WERI-Rb-1 (cell line): ENCODE measurements at regions not wholly inside any gene's neighbourhood (a gene's known extent, or its start where the extent isn't known, plus 50 kb on each side); places are given as distances from the start of the nearest gene placed in this dataset.

Experiments
- DNase-seq: peaks from one replicate; pipeline ENCODE4 v3.0.0-alpha.2; 2020
- H3K27ac ChIP-seq: fragments of 250-450 bp; sonication (Bioruptor Pico); 2 replicates; pipeline ENCODE4 v1.5.1; 2020; ENCODE audit warnings: mild to moderate bottlenecking, moderate library complexity
- H3K27me3 ChIP-seq: fragments of 250-450 bp; sonication (Bioruptor Pico); 2 replicates; pipeline ENCODE4 v1.5.1; 2021; ENCODE audit warnings: mild to moderate bottlenecking, low read depth, moderate library complexity; ENCODE audit not compliant: insufficient read depth, severe bottlenecking
- H3K36me3 ChIP-seq: fragments of 250-450 bp; sonication (Bioruptor Pico); 2 replicates; pipeline ENCODE4 v1.5.1; 2020; ENCODE audit warnings: mild to moderate bottlenecking, moderate library complexity
- H3K4me3 ChIP-seq: 2 replicates; pipeline ENCODE4 v1.5.1; 2011; ENCODE audit warnings: low read depth, mild to moderate bottlenecking, control low read depth, low read length
- H3K9me3 ChIP-seq: fragments of 250-450 bp; sonication (Bioruptor Pico); 2 replicates; pipeline ENCODE4 v1.5.1; 2021; ENCODE audit warnings: mild to moderate bottlenecking, moderate library complexity; ENCODE audit not compliant: severe bottlenecking
- TF ChIP-seq, protein P1 (sequence below): IDR thresholded peaks from 2 replicates; pipeline ENCODE4 v1.5.1; 2011; ENCODE audit warnings: low read depth, mild to moderate bottlenecking, control low read depth, inconsistent platforms, low read length

DNA sequence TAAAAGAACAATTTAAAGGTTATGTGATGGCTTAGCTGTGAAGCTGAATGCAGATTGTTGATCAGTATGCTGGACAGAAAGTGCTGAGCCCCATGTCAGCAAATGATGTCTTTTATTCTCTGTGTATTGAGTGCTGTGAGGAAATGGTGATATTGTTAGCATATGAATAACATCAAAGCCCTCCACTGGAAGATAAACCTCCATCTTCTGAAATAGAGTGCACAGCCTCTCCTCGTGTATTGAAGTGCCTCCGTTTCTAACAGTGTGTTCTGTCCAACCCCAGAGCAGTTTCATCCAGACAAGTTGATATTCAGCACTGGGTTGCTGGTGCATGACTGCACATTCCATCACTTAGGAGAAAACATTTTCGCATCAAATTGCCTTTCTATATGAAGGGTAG, 242.9 kb downstream of the CSNK1G3 start:
- H3K27me3 ChIP-seq = no peaks in the 10 kb centered on the region
- no peak for DNase-seq
- TF ChIP-seq, protein P1, sequence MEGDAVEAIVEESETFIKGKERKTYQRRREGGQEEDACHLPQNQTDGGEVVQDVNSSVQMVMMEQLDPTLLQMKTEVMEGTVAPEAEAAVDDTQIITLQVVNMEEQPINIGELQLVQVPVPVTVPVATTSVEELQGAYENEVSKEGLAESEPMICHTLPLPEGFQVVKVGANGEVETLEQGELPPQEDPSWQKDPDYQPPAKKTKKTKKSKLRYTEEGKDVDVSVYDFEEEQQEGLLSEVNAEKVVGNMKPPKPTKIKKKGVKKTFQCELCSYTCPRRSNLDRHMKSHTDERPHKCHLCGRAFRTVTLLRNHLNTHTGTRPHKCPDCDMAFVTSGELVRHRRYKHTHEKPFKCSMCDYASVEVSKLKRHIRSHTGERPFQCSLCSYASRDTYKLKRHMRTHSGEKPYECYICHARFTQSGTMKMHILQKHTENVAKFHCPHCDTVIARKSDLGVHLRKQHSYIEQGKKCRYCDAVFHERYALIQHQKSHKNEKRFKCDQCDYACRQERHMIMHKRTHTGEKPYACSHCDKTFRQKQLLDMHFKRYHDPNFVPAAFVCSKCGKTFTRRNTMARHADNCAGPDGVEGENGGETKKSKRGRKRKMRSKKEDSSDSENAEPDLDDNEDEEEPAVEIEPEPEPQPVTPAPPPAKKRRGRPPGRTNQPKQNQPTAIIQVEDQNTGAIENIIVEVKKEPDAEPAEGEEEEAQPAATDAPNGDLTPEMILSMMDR = no peak
- no peak overlapping the region for H3K4me3 ChIP-seq
- no peaks in the 10 kb centered on the region for H3K36me3 ChIP-seq
- no peak overlapping the region for H3K27ac ChIP-seq
- H3K9me3 ChIP-seq = no peaks in the 10 kb centered on the region

DNA sequence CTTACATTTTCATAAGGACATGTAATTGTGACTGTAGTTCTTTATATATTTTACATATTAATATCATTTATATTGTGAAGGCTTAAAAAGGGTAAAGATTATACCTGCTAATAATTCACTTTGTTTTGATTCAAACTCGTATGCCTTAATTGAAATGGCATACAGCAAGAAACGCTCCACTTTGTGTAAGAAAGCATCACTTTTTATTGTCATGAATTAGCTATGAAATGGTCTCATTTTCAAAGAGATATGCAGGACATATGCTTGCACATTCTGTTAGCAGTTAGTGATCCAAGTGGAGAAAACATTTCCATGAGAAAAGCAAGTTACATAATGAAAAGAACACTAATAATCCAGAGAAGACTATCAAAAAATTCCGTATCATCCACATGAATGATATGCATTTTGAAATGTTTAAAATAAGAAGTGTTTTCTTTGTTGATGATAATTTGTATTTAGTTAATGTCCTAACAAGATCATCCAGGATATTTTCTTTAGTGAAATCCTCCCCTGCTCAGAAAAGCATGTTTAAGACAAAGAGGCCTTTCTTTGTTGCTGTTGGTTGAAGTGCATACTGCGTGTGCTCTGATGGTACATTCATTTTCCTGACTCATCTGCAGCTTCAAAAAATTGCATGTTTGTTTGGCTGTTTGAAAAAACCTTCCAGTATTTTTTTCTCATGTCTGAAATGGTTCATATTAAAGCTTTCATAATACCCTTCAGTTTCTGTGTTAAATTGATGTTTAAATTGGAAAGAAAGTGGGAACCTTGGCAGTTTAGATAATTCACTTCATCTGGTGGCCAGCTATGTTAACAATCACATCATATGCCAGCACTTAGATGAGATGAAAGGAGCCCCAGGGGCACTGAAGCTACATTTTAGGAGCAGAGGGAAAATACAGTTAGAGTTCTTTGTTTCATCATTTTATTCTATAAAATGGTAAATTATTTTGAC, 242.2 kb downstream of the CSNK1G3 start:
- no peak for DNase-seq
- Histone ChIP-seq H3K27me3 (no peaks in the 10 kb centered on the region), H3K27ac (no peak overlapping the region), H3K36me3 (no peaks in the 10 kb centered on the region), H3K4me3 (no peak overlapping the region), H3K9me3 (no peaks in the 10 kb centered on the region)
- TF ChIP-seq, protein P1 = no peak

DNA sequence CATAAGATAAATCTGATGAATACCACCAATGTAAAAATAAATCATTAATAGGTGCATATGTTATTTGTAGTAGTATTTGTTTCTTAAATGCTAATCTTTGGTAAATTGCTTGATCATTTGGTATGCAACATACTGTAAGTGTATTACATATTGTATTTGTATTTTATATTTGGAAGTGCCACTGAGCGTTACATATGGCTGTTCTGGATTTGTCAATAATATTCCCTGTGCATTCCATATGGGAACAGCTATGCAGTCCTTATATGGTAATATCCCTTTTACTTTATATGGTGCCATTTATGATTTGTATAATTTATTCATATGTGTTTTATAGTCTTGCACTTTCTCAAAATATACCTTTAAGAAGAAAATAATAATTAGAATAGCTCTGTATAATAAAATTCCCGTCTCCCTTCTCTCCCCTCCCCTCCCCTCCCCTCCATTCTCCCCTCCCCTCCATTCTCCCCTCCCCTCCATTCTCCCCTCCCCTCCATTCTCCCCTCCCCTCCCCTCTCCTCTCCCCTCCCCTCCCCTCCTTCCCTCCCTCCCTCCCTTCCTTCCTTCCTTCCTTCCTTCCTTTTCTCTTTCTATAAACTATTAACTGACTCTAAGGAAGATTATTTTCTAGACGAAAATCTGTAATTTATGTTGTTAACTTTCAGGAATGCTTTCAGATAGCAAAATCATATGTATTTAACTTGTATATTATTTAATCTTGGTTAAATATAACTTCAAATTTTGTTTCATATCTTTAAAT, 241.4 kb downstream of the CSNK1G3 start:
- DNase-seq = no peak
- TF ChIP-seq, protein P1 = no peak
- H3K27me3 ChIP-seq = no peaks in the 10 kb centered on the region
- H3K27ac ChIP-seq = no peak overlapping the region
- H3K36me3 ChIP-seq = no peaks in the 10 kb centered on the region
- H3K9me3 ChIP-seq = no peaks in the 10 kb centered on the region
- no peak overlapping the region for H3K4me3 ChIP-seq

DNA sequence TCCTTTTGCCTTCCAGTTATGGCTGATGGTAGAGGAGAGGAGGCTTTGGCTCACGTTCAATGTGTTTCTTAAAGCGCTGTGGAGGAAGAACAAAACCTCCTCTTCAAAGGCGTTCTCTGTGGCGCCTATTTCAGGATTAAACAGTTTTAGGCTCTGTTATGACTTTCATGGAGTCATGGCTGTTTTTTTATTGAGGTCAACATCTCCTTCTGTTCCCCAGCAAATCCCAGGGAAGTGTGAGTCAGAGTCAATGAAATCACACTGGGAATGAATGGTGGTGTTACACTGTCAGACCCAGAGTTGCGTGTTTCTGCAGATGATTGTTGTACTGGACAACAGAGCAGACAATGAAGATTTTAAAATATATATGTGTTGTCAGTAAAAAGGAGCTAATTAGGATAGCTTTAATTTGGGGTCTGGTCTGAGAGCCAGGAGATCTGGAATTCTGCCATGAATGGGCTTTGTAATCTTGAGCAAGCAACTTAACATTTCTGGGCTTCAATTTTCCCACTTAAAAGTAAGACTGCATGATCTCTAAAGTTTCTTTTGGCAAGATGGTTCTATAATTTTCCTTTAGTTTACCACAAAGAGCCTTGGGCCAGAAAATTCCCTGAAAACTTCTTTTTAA, 240.7 kb downstream of the CSNK1G3 start:
- H3K27ac ChIP-seq = no peak overlapping the region
- H3K27me3 ChIP-seq = no peaks in the 10 kb centered on the region
- no peaks in the 10 kb centered on the region for H3K36me3 ChIP-seq
- DNase-seq = no peak
- TF ChIP-seq, protein P1 = no peak
- H3K4me3 ChIP-seq = no peak overlapping the region
- no peaks in the 10 kb centered on the region for H3K9me3 ChIP-seq

DNA sequence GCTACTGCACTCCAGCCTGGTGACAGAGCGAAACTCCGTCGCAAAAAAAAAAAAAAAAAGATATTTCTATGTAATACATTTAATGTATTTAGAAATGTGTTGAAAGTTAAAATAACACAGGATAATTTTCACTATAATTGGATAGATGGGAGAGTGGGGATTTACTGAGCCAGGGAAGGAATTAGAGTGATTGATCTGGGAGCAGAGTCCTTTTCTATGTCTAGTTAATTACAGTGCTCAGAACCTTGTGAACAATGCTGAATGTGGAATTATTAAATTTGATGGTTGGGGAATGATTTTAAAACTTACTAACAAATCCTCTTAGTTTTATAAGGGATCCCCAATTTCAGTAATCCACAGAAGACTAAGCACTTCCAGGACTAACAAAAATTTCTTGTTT, 239.7 kb downstream of the CSNK1G3 start:
- Histone ChIP-seq H3K27me3 (no peaks in the 10 kb centered on the region), H3K27ac (no peak overlapping the region), H3K4me3 (no peak overlapping the region), H3K36me3 (no peaks in the 10 kb centered on the region), H3K9me3 (no peaks in the 10 kb centered on the region)
- DNase-seq = no peak
- TF ChIP-seq, protein P1 = no peak
